ENCODE measurements at regions not wholly inside any gene's neighbourhood (a gene's known extent, or its start where the extent isn't known, plus 50 kb on each side); places are given as distances from the start of the nearest gene placed in this dataset.

GRCh38 chr3:31361371-31362273 is 171.1 kb upstream of the STT3B start:
- no peaks in the 10 kb centered on the region for H3K4me1 ChIP-seq (ENCODE audit: control insufficient read depth, low read depth, low read length)
- no peaks in the 10 kb centered on the region for H3K79me2 ChIP-seq (ENCODE audit: control insufficient read depth, insufficient read depth, low read length)
- H2BK15ac ChIP-seq (replicated peaks; ENCODE audit: low read depth), result no peak overlapping the region
- H3K4ac ChIP-seq (ENCODE audit: low read depth, low read length), result no peak overlapping the region
- H2AK5ac ChIP-seq (ENCODE audit: low read length), result no peak overlapping the region
- no peaks in the 10 kb centered on the region for H3K36me3 ChIP-seq (ENCODE audit: control insufficient read depth, insufficient read depth, low read length)
- no peaks in the 10 kb centered on the region for H3K79me1 ChIP-seq (ENCODE audit: low read length)
- no peaks in the 10 kb centered on the region for H3K27me3 ChIP-seq (ENCODE audit: insufficient read depth, low read length, poor library complexity)
- no peak overlapping the region for H3K27ac ChIP-seq (ENCODE audit: low read depth, low read length)
- H4K5ac ChIP-seq (ENCODE audit: low read length), result no peak overlapping the region
- DNase-seq, result no peak
- no peak overlapping the region for H3K23ac ChIP-seq (ENCODE audit: low read length)
- no peak overlapping the region for H3K4me3 ChIP-seq (ENCODE audit: low read length)
- no peak overlapping the region for H3K56ac ChIP-seq (ENCODE audit: low read length)
- H2BK120ac ChIP-seq (ENCODE audit: low read depth, low read length), result no peak overlapping the region
- H3K9ac ChIP-seq (ENCODE audit: low read length), result no peak overlapping the region
- H2BK5ac ChIP-seq (ENCODE audit: low read length), result no peak overlapping the region
- no peak overlapping the region for H4K8ac ChIP-seq (ENCODE audit: low read depth, low read length)
- H3K4me2 ChIP-seq (ENCODE audit: low read length), result no peak overlapping the region
- no peak overlapping the region for H3K18ac ChIP-seq (ENCODE audit: low read length)
- WGBS (ENCODE audit: extremely low coverage, insufficient coverage, low lambda C conversion rate), result no CpG with 5 or more reads among the region's 6 CpGs

- H3K56ac ChIP-seq (ENCODE audit: low read length), result no peak overlapping the region
- no peak overlapping the region for H2AK5ac ChIP-seq (ENCODE audit: low read length)
- no peak overlapping the region for H2BK5ac ChIP-seq (ENCODE audit: low read length)
- no peak overlapping the region for H2BK120ac ChIP-seq (ENCODE audit: low read depth, low read length)
- H3K18ac ChIP-seq (ENCODE audit: low read length), result no peak overlapping the region
- H3K27ac ChIP-seq (ENCODE audit: low read depth, low read length), result no peak overlapping the region
- H3K79me1 ChIP-seq (ENCODE audit: low read length), result no peaks in the 10 kb centered on the region
- H3K4me2 ChIP-seq (ENCODE audit: low read length), result no peak overlapping the region
- H3K4me1 ChIP-seq (ENCODE audit: control insufficient read depth, low read depth, low read length), result no peaks in the 10 kb centered on the region
- WGBS (ENCODE audit: extremely low coverage, insufficient coverage, low lambda C conversion rate), result no CpG with 5 or more reads among the region's 1 CpG
- H3K9ac ChIP-seq (ENCODE audit: low read length), result no peak overlapping the region
- H4K5ac ChIP-seq (ENCODE audit: low read length), result no peak overlapping the region
- H4K8ac ChIP-seq (ENCODE audit: low read depth, low read length), result no peak overlapping the region
- no peaks in the 10 kb centered on the region for H3K79me2 ChIP-seq (ENCODE audit: control insufficient read depth, insufficient read depth, low read length)
- no peaks in the 10 kb centered on the region for H3K27me3 ChIP-seq (ENCODE audit: insufficient read depth, low read length, poor library complexity)
- no peak for DNase-seq
- no peak overlapping the region for H3K23ac ChIP-seq (ENCODE audit: low read length)
- H3K4me3 ChIP-seq (ENCODE audit: low read length), result no peak overlapping the region
- H3K36me3 ChIP-seq (ENCODE audit: control insufficient read depth, insufficient read depth, low read length), result no peaks in the 10 kb centered on the region
- H3K4ac ChIP-seq (ENCODE audit: low read depth, low read length), result no peak overlapping the region
- H2BK15ac ChIP-seq (replicated peaks; ENCODE audit: low read depth), result no peak overlapping the region
These were observed 168.5 kb upstream of the STT3B start for GRCh38 chr3:31364188-31364587.

GRCh38 chr3:31364711-31365110 is 168.0 kb upstream of the STT3B start:
- no peaks in the 10 kb centered on the region for H3K79me2 ChIP-seq (ENCODE audit: control insufficient read depth, insufficient read depth, low read length)
- H3K27ac ChIP-seq (ENCODE audit: low read depth, low read length), result no peak overlapping the region
- no peak overlapping the region for H3K23ac ChIP-seq (ENCODE audit: low read length)
- no peaks in the 10 kb centered on the region for H3K27me3 ChIP-seq (ENCODE audit: insufficient read depth, low read length, poor library complexity)
- H3K4me2 ChIP-seq (ENCODE audit: low read length), result no peak overlapping the region
- H2AK5ac ChIP-seq (ENCODE audit: low read length), result no peak overlapping the region
- H3K79me1 ChIP-seq (ENCODE audit: low read length), result no peaks in the 10 kb centered on the region
- no peaks in the 10 kb centered on the region for H3K4me1 ChIP-seq (ENCODE audit: control insufficient read depth, low read depth, low read length)
- H4K5ac ChIP-seq (ENCODE audit: low read length), result no peak overlapping the region
- H3K56ac ChIP-seq (ENCODE audit: low read length), result no peak overlapping the region
- H3K4me3 ChIP-seq (ENCODE audit: low read length), result no peak overlapping the region
- H2BK120ac ChIP-seq (ENCODE audit: low read depth, low read length), result no peak overlapping the region
- H3K4ac ChIP-seq (ENCODE audit: low read depth, low read length), result no peak overlapping the region
- H4K8ac ChIP-seq (ENCODE audit: low read depth, low read length), result no peak overlapping the region
- peak overlapping the region; percentile 39 for H3K18ac ChIP-seq (ENCODE audit: low read length)
- no peak overlapping the region for H2BK5ac ChIP-seq (ENCODE audit: low read length)
- peak overlapping the region; percentile 36 for H2BK15ac ChIP-seq (replicated peaks; ENCODE audit: low read depth)
- no peak for DNase-seq
- no peak overlapping the region for H3K9ac ChIP-seq (ENCODE audit: low read length)
- H3K36me3 ChIP-seq (ENCODE audit: control insufficient read depth, insufficient read depth, low read length), result no peaks in the 10 kb centered on the region

- Histone ChIP-seq H3K27ac (ENCODE audit: low read depth, low read length) (no peak overlapping the region), H4K5ac (ENCODE audit: low read length) (no peak overlapping the region), H2BK15ac (replicated peaks; ENCODE audit: low read depth) (no peak overlapping the region), H3K79me1 (ENCODE audit: low read length) (no peaks in the 10 kb centered on the region), H3K9ac (ENCODE audit: low read length) (no peak overlapping the region), H4K8ac (ENCODE audit: low read depth, low read length) (no peak overlapping the region), H3K56ac (ENCODE audit: low read length) (no peak overlapping the region), H3K4ac (ENCODE audit: low read depth, low read length) (no peak overlapping the region), H2BK120ac (ENCODE audit: low read depth, low read length) (no peak overlapping the region), H3K27me3 (ENCODE audit: insufficient read depth, low read length, poor library complexity) (no peaks in the 10 kb centered on the region), H3K18ac (ENCODE audit: low read length) (no peak overlapping the region), H3K79me2 (ENCODE audit: control insufficient read depth, insufficient read depth, low read length) (no peaks in the 10 kb centered on the region), H2BK5ac (ENCODE audit: low read length) (no peak overlapping the region), H3K23ac (ENCODE audit: low read length) (no peak overlapping the region), H3K36me3 (ENCODE audit: control insufficient read depth, insufficient read depth, low read length) (no peaks in the 10 kb centered on the region), H2AK5ac (ENCODE audit: low read length) (no peak overlapping the region), H3K4me2 (ENCODE audit: low read length) (no peak overlapping the region), H3K4me3 (ENCODE audit: low read length) (no peak overlapping the region), H3K4me1 (ENCODE audit: control insufficient read depth, low read depth, low read length) (no peaks in the 10 kb centered on the region)
- no peak for DNase-seq
- WGBS (ENCODE audit: extremely low coverage, insufficient coverage, low lambda C conversion rate), result no CpG with 5 or more reads among the region's 2 CpGs
These were observed 165.2 kb upstream of the STT3B start for GRCh38 chr3:31367518-31367917.

GRCh38 chr3:31369637-31370379 is 162.9 kb upstream of the STT3B start:
- H2AK5ac ChIP-seq (ENCODE audit: low read length), result no peak overlapping the region
- no peak overlapping the region for H3K27ac ChIP-seq (ENCODE audit: low read depth, low read length)
- no peak overlapping the region for H3K23ac ChIP-seq (ENCODE audit: low read length)
- no peak overlapping the region for H3K56ac ChIP-seq (ENCODE audit: low read length)
- H3K18ac ChIP-seq (ENCODE audit: low read length), result peak overlapping the region; percentile 22
- no peak for DNase-seq
- H2BK5ac ChIP-seq (ENCODE audit: low read length), result no peak overlapping the region
- H3K4me2 ChIP-seq (ENCODE audit: low read length), result no peak overlapping the region
- no peak overlapping the region for H3K4me3 ChIP-seq (ENCODE audit: low read length)
- H2BK120ac ChIP-seq (ENCODE audit: low read depth, low read length), result no peak overlapping the region
- no CpG with 5 or more reads among the region's 2 CpGs for WGBS (ENCODE audit: extremely low coverage, insufficient coverage, low lambda C conversion rate)
- H3K79me2 ChIP-seq (ENCODE audit: control insufficient read depth, insufficient read depth, low read length), result no peaks in the 10 kb centered on the region
- H3K4ac ChIP-seq (ENCODE audit: low read depth, low read length), result no peak overlapping the region
- H3K4me1 ChIP-seq (ENCODE audit: control insufficient read depth, low read depth, low read length), result no peaks in the 10 kb centered on the region
- peak overlapping the region; percentile 64 for H2BK15ac ChIP-seq (replicated peaks; ENCODE audit: low read depth)
- no peak overlapping the region for H4K5ac ChIP-seq (ENCODE audit: low read length)
- no peak overlapping the region for H4K8ac ChIP-seq (ENCODE audit: low read depth, low read length)
- no peaks in the 10 kb centered on the region for H3K36me3 ChIP-seq (ENCODE audit: control insufficient read depth, insufficient read depth, low read length)
- H3K27me3 ChIP-seq (ENCODE audit: insufficient read depth, low read length, poor library complexity), result no peaks in the 10 kb centered on the region
- H3K79me1 ChIP-seq (ENCODE audit: low read length), result no peaks in the 10 kb centered on the region
- H3K9ac ChIP-seq (ENCODE audit: low read length), result no peak overlapping the region
